SK-N-SH treated with all-trans-retinoic acid at 6 μM for 48 hours (cell line): ENCODE measurements at regions not wholly inside any gene's neighbourhood (a gene's known extent, or its start where the extent isn't known, plus 50 kb on each side); places are given as distances from the start of the nearest gene placed in this dataset.

ENCODE experiments used
- ATAC-seq: fragments of 200-7000 bp; cut with Tn5 transposase; 3 replicates; pipeline ENCODE4 v1.9.1; 2020; ENCODE audit warnings: mild to moderate bottlenecking, moderate library complexity
- ARNTL ChIP-seq: fragments of 450-650 bp; formaldehyde crosslinking; IDR thresholded peaks from 2 replicates; pipeline ENCODE4 v1.5.0; 2020; ENCODE audit warnings: low read depth, mild to moderate bottlenecking, moderate library complexity, borderline replicate concordance
- BACH2 ChIP-seq: fragments of 250-450 bp; sonication (Bioruptor Pico); IDR thresholded peaks from 2 replicates; pipeline ENCODE4 v1.9.0; 2021; ENCODE audit warnings: mild to moderate bottlenecking, borderline replicate concordance
- CSRNP3 ChIP-seq: fragments of 250-450 bp; sonication (Bioruptor Pico); IDR thresholded peaks from 2 replicates; pipeline ENCODE4 v1.5.1; 2021; ENCODE audit warnings: mild to moderate bottlenecking, moderate library complexity
- ESRRG ChIP-seq: fragments of 250-450 bp; sonication (Bioruptor Pico); IDR thresholded peaks from 2 replicates; pipeline ENCODE4 v1.6.1; 2021; ENCODE audit warnings: mild to moderate bottlenecking
- ISL1 ChIP-seq: fragments of 250-450 bp; sonication (Bioruptor Pico); IDR thresholded peaks from 2 replicates; pipeline ENCODE4 v2.1.2; 2022; ENCODE audit warnings: mild to moderate bottlenecking, moderate library complexity
- OSR1 ChIP-seq: fragments of 250-450 bp; sonication (Bioruptor Pico); IDR thresholded peaks from 2 replicates; pipeline ENCODE4 v1.8.0; 2022; ENCODE audit warnings: moderate library complexity, mild to moderate bottlenecking, inconsistent platforms
- PATZ1 ChIP-seq: fragments of 250-450 bp; sonication (Bioruptor Pico); IDR thresholded peaks from 2 replicates; pipeline ENCODE4 v1.8.0; 2020; ENCODE audit warnings: mild to moderate bottlenecking, moderate library complexity, borderline replicate concordance
- POU6F1 ChIP-seq: fragments of 250-450 bp; sonication (Bioruptor Pico); IDR thresholded peaks from 2 replicates; pipeline ENCODE4 v1.8.0; 2021; ENCODE audit warnings: low read depth, mild to moderate bottlenecking, moderate library complexity, borderline replicate concordance
- PPARA ChIP-seq: fragments of 250-450 bp; sonication (Bioruptor Pico); IDR thresholded peaks from 2 replicates; pipeline ENCODE4 v1.5.0; 2020; ENCODE audit warnings: mild to moderate bottlenecking, borderline replicate concordance
- RARB ChIP-seq: fragments of 250-450 bp; sonication (Bioruptor Pico); IDR thresholded peaks from 2 replicates; pipeline ENCODE4 v1.8.0; 2021; ENCODE audit warnings: mild to moderate bottlenecking, moderate library complexity
- TCF4 ChIP-seq: fragments of 250-450 bp; sonication (Bioruptor Pico); IDR thresholded peaks from 2 replicates; pipeline ENCODE4 v1.8.0; 2021; ENCODE audit warnings: mild to moderate bottlenecking, moderate library complexity, borderline replicate concordance
- TSHZ2 ChIP-seq: fragments of 250-450 bp; sonication (Bioruptor Pico); IDR thresholded peaks from 2 replicates; pipeline ENCODE4 v1.5.0; 2020; ENCODE audit warnings: mild to moderate bottlenecking, moderate library complexity
- ZFP30 ChIP-seq: fragments of 450-650 bp; formaldehyde crosslinking; IDR thresholded peaks from 2 replicates; pipeline ENCODE4 v1.5.0; 2022; ENCODE audit warnings: mild to moderate bottlenecking, moderate library complexity
- ZNF565 ChIP-seq: fragments of 450-650 bp; formaldehyde crosslinking; conservative IDR thresholded peaks from 2 replicates; pipeline ENCODE4 v1.5.0; 2020; ENCODE audit warnings: low read depth, mild to moderate bottlenecking, moderate library complexity
- ZNF70 ChIP-seq: fragments of 450-650 bp; formaldehyde crosslinking; IDR thresholded peaks from 2 replicates; pipeline ENCODE4 v1.5.0; 2020; ENCODE audit warnings: mild to moderate bottlenecking, moderate library complexity
- TF ChIP-seq, protein P1 (sequence below): fragments of 250-450 bp; sonication (Bioruptor Pico); IDR thresholded peaks from 2 replicates; pipeline ENCODE4 v1.5.1; 2020; ENCODE audit warnings: low read depth, mild to moderate bottlenecking, moderate library complexity

DNA sequence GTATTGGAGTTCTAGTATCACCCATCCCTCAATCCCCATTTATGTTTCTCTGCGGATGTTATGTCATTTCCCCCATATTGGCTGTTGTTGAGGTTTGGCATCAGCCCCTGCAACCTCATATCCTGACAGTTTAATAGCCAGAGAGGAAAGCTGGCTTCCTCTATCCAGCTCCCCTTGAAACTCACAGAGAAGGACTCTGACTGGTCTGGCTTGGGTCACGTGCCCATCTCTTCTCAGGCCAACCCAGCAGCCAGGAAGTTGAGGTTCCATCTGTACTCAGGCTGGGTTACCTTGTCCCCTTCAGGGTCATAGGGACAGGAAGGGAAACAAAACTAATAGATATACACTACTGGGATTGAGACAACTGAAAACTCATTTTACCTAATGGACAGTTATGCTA lies 148.0 kb upstream of the SLC14A2 start:
- TF ChIP-seq, protein P1, sequence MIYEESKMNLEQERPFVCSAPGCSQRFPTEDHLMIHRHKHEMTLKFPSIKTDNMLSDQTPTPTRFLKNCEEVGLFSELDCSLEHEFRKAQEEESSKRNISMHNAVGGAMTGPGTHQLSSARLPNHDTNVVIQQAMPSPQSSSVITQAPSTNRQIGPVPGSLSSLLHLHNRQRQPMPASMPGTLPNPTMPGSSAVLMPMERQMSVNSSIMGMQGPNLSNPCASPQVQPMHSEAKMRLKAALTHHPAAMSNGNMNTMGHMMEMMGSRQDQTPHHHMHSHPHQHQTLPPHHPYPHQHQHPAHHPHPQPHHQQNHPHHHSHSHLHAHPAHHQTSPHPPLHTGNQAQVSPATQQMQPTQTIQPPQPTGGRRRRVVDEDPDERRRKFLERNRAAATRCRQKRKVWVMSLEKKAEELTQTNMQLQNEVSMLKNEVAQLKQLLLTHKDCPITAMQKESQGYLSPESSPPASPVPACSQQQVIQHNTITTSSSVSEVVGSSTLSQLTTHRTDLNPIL = no peak
- no peak for TF ChIP-seq TCF4 (CRISPR knock-in tag)
- TF ChIP-seq ZNF565 (CRISPR knock-in tag) = no peak
- no peak for TF ChIP-seq ZFP30 (CRISPR knock-in tag)
- TF ChIP-seq, all 23 proteins: peak for 0
- ATAC-seq = no peak

- ATAC-seq = no peak
- TF ChIP-seq ZNF70 (CRISPR knock-in tag) (no peak), ZNF565 (CRISPR knock-in tag) (no peak), CSRNP3 (CRISPR knock-in tag) (no peak), POU6F1 (CRISPR knock-in tag) (no peak), RARB (CRISPR knock-in tag) (no peak), PPARA (CRISPR knock-in tag) (no peak), TCF4 (CRISPR knock-in tag) (no peak), ESRRG (CRISPR knock-in tag) (no peak), OSR1 (CRISPR knock-in tag) (no peak), TSHZ2 (no peak), ARNTL (no peak), ZFP30 (CRISPR knock-in tag) (no peak), ISL1 (CRISPR knock-in tag) (no peak), BACH2 (no peak)
- TF ChIP-seq, protein P1 = no peak
Observed at GRCh38 chr18:45467945-45468344, 147.3 kb upstream of the SLC14A2 start.

DNA sequence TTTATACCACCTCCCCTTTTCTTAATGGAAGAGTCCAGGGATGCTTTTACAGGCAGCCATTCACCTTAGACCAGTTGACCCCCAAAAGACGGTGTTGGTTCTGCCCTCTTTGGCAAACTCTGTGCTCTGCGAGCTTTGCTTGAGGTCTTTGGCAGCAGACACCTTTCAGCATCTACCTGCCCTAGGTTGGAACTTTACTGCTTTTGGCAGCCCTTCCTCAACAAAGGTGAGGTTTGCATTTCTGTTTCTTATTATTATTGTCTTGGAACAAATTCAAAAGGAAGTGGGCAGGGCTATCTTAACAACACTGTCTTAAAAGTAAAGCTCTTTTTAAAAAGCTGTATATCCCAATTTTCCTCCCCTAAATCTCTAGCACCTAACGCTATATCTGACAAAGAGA lies 136.4 kb upstream of the SLC14A2 start:
- TF ChIP-seq OSR1 (CRISPR knock-in tag) (no peak), PATZ1 (no peak), CSRNP3 (CRISPR knock-in tag) (no peak), ZNF70 (CRISPR knock-in tag) (no peak)
- no peak for ATAC-seq
